ENCODE measurements at regions not wholly inside any gene's neighbourhood (a gene's known extent, or its start where the extent isn't known, plus 50 kb on each side); places are given as distances from the start of the nearest gene placed in this dataset.

- no peak for DNase-seq
These were observed 409.6 kb upstream of the ID4 start for GRCh38 chr6:19427548-19427947.

GRCh38 chr6:19432966-19433498 lies 404.1 kb upstream of the ID4 start:
- DNase-seq = peak; percentile 86

GRCh38 chr6:19434065-19434464 lies 403.1 kb upstream of the ID4 start:
- DNase-seq = peak; percentile 92

- DNase-seq = no peak
These were observed 401.4 kb upstream of the ID4 start for GRCh38 chr6:19435755-19436154.

- peak; percentile 97 for DNase-seq
These were observed 398.4 kb upstream of the ID4 start for GRCh38 chr6:19438566-19439353.

GRCh38 chr6:19440531-19440930 lies 396.6 kb upstream of the ID4 start:
- peak; percentile 96 for DNase-seq

- DNase-seq = no peak
These were observed 393.8 kb upstream of the ID4 start for GRCh38 chr6:19443411-19443810.

- DNase-seq = no peak
These were observed 393.1 kb upstream of the ID4 start for GRCh38 chr6:19444041-19444440.

- no peak for DNase-seq
These were observed 392.7 kb upstream of the ID4 start for GRCh38 chr6:19444481-19444880.

GRCh38 chr6:19446570-19446969 lies 390.6 kb upstream of the ID4 start:
- no peak for DNase-seq

- DNase-seq = no peak
These were observed 386.5 kb upstream of the ID4 start for GRCh38 chr6:19450651-19451050.

GRCh38 chr6:19452495-19452894 lies 384.7 kb upstream of the ID4 start:
- DNase-seq = no peak

- DNase-seq = no peak
These were observed 383.0 kb upstream of the ID4 start for GRCh38 chr6:19454001-19454720.

GRCh38 chr6:19454721-19455392 lies 382.3 kb upstream of the ID4 start:
- no peak for DNase-seq

- no peak for DNase-seq
These were observed 373.9 kb upstream of the ID4 start for GRCh38 chr6:19463250-19463649.

- DNase-seq = no peak
These were observed 373.2 kb upstream of the ID4 start for GRCh38 chr6:19463925-19464324.

GRCh38 chr6:19465256-19465655 lies 371.9 kb upstream of the ID4 start:
- peak; percentile 93 for DNase-seq

GRCh38 chr6:19465760-19466159 lies 371.4 kb upstream of the ID4 start:
- peak; percentile 96 for DNase-seq

- no peak for DNase-seq
These were observed 366.8 kb upstream of the ID4 start for GRCh38 chr6:19470333-19470732.

GRCh38 chr6:19472153-19472552 lies 365.0 kb upstream of the ID4 start:
- DNase-seq = no peak

GRCh38 chr6:19472850-19473249 lies 364.3 kb upstream of the ID4 start:
- DNase-seq = no peak

GRCh38 chr6:19477563-19477962 lies 359.6 kb upstream of the ID4 start:
- no peak for DNase-seq

- DNase-seq = no peak
These were observed 358.9 kb upstream of the ID4 start for GRCh38 chr6:19478273-19478672.

- DNase-seq = no peak
These were observed 358.2 kb upstream of the ID4 start for GRCh38 chr6:19478992-19479391.

All from DMS79 treated with DMSO at 0.1 percent for 48 hours (cell line).